HG02885 (cell line): ENCODE measurements at regions not wholly inside any gene's neighbourhood (a gene's known extent, or its start where the extent isn't known, plus 50 kb on each side); places are given as distances from the start of the nearest gene placed in this dataset.

Source experiments
- ATAC-seq: cut with Tn5 transposase; IDR thresholded peaks from one replicate; pipeline ENCODE4 v1.9.1; 2021; ENCODE audit warnings: mild to moderate bottlenecking; ENCODE audit not compliant: unreplicated experiment, poor library complexity

DNA sequence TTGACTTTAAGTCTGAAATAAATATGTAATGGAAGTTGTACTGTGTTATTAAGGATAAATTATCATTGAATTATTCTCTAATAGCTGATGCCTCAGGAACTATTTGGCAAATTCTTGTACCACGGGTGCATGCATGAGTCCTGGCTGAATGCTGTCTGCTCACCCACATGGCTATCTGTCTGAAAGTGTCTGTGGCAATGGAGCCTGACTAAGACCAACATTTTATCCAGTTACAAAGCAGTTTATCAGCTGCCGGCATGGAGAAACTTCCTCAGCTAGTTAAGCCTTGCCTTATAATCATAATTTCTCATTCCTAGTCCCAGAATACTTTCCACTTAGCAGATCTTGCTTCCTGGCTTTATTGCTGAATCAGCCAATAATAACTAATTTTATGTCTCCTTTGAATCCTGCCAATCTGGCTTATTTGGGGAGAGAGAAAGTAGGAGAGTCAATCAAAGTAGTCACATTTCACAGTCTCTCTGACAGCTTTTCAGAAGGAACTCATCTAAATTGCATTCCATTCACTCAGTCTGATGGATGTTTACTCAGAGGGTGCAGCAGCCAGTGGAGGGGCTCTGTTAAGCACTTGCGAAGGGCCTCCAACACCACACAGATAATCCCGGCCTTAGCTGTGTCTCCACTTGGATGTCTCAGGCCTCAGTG, 280.6 kb upstream of the CLEC14A start:
- ATAC-seq = no peak

DNA sequence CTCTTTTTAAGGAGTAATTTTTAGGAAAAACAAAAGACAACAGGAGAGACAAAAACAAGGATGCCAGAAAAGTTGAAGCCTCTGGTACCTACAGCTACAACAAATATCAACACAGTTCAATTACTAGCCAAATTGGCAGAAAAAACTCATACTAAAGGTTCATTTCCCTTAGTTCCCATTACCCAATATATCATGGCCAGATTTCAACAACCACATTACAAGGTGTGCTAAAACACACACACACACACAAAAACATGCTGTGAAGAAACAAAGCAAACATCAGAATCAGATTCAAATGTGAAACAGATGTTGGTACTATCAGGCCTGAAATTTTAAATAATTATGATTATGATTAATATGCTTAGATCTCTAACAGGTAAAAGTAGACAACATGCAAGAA, 272.7 kb upstream of the CLEC14A start:
- no peak for ATAC-seq

DNA sequence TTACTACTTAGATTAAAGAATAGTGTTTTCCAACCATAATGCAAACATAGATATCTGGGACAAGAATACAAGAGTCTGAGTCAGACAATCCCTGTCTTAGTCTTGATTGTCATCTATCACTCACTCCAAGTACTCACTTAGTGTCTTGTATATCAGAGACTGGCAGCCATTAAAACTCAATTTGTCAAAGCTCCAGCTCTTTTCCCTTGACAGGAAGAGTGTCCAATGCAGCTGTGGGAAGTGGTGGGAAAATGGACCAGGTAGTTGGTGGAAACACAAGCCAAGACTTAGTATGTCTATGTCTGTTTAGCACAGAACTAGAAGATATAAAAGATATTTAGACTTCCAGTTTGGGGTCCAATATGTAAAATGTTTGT, 271.6 kb upstream of the CLEC14A start:
- no peak for ATAC-seq

GRCh38 chr14:38526826-38527501, 271.1 kb upstream of the CLEC14A start:
- ATAC-seq = no peak

DNA sequence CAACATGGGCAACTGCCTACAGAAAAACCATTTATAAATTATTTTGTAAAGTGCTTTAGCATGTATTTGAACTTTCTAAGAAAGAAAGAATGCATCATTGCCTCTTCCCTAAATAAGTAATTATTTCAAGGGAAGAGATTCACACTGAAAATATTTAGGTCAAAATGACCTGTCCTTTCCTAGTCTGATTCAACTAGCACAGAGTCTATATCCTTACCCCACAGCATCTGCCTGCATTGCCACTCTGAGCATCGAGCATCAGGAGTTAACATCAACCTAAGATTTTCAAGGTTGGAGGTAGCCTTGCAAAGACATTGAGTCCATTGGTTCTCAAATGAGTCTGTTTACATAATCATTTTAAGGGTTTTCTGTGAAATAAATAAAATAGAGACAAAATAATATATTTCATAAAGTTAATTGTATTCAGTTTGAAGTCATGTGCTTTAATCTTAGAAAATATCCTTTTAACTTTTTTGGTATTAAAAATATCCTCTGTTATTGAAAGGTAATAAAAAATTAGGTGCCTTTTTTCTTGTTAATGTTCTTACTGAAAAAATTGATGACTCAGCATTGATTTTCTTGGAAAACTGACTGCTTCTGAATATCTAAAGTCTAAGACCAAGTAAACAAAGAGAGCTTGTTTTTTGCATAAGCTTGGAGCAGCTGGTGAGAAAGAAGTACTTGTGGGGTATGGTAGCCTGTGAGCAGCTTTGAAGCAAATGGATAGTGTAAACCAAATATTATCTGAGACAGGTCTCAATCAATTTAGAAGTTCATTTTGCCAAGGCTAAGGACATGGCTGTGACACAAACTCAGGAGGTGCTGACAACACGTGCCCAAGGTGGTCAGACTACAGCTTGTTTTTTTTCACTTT, 269.0 kb upstream of the CLEC14A start:
- ATAC-seq = no peak

- ATAC-seq = no peak
Measured at GRCh38 chr14:38522724-38523123, 266.8 kb upstream of the CLEC14A start.

DNA sequence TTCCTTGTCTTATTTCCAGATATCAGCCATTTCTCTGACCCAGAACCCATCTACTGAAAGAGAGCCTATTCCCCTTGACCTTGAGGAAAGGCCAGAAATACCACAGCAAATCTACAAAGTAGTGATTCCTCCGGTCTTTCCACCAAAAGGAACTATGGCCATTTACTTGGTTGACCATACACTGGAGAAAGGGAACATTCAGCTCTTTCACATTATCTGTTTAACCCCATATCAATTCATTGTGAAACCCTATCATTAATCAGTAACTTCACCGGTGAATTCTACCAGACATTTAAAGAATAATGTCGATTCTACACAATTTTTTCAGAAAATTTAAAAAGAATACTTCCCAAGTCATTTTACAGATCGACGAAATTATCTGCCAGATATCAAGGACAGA, 265.7 kb upstream of the CLEC14A start:
- no peak for ATAC-seq

DNA sequence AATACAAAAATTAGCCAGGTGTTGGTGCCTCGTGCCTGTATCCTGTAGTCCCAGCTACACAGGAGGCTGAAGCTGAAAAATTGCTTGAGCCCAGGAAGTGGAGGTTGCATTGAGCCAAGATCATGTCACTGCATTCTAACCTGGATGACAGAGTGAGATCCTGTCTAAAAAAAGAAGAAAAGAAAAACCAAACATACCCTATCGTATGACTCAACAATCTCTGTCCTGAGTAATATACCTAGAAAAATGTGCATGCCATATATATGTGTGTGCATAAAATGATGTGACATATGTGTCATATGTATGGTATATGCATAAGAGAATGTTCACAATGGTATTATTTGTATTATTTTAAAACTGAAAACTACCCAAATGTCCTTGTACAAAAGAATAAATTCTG, 261.5 kb upstream of the CLEC14A start:
- no peak for ATAC-seq

DNA sequence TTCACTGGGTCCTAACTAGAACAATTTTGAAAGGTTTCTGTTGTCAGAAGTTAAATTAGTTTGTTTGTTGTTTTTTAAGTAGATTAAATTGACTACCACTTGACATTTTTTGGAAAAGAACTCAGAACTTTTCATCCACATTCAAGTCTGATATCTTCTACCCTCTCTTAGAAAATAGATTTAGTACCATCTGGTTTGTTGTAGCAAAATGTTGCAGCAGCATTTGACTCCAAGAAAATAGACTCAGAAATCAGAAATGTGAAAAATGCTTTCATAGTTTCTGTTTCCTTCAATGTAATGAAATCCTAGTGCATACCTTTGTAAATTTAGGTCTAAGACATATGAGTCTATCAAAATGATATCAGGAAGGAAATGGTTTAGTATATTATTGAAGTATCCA, 256.3 kb upstream of the CLEC14A start:
- ATAC-seq = no peak

DNA sequence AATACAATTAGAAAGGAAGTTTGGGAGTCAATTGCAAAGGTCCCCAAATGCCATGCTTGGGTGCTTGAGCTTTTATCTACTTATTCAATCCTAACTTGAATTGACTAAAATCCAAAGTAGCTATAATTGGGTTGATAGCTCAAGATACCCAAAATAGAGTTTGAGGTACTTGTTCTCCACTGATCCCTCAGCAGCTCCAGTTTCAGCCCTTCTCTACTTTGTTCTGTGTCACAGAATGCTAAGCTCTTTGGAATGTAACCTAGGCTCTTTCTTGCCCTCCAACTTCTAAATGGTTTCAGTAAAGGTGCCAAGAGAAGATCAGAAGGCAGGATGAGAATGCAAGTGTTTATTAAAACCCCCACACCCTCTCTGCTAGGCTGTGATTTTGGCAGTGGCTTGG, 251.4 kb upstream of the CLEC14A start:
- ATAC-seq = no peak

DNA sequence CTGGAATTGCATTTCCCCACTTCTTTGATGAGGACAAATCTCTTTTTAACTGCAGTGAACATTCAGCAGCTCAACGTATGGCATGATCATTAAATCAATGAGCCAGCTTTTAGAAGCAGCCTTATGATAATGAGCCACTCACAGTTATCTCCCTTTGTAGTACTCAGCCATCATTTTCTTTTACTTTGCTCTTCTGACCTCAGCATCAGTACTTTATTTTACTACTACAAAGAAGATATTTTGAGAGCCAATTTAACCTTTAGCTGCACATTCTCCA, 250.0 kb upstream of the CLEC14A start:
- ATAC-seq = no peak

DNA sequence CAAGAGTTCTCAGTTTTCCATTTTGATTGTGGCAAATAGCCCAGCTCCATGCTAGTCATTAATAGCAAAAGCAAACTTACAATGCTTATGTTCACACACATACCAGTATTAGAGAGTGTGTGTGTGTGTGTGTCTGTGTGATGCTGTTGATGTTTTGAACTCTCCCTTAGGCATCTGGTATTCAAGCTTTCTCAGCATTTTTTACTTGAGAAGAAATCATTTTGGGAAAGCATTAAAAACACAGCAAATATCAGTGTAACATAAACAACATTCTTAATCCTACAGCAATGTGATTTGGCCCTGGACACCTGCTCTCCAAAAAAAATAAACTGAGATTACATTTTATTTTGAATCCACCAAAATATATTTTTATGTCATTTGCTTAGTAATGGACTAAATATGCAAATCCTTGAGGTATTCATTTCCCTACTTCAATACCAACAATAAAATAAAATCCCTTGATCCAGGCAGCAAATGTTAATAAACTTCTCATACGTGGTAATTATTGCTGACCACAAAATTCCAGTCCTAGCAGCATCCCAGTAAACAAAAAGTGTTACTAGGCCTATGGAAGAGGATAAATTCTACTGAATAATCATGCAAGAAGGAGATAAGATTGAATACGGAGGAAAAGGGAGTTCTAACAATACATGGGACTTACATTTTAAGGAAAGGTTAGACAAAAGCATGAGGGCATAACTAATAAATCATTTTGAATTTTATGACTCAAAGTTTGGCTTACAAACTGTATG, 249.5 kb upstream of the CLEC14A start:
- ATAC-seq = no peak

GRCh38 chr14:38504175-38504574, 248.3 kb upstream of the CLEC14A start:
- no peak for ATAC-seq

DNA sequence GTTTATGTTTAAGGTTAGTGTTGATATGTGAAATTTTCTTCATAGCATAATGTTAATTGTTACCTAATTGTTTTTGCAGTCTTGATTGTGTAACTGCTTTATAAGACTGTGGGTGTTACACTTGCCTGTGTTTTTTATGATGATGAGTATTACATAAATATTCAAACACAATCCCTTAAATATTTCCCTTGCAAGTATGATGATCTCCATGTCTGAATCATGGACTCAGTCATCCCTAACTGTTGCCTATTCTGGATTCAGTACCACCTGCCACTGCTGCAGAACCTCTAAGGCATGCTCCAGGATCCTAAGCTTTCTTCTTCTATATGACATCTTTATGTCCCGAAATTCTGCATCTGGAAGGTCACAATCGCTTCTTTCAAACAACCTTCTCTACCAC, 246.3 kb upstream of the CLEC14A start:
- no peak for ATAC-seq

- ATAC-seq = no peak
Measured at GRCh38 chr14:38500125-38500524, 244.2 kb upstream of the CLEC14A start.

DNA sequence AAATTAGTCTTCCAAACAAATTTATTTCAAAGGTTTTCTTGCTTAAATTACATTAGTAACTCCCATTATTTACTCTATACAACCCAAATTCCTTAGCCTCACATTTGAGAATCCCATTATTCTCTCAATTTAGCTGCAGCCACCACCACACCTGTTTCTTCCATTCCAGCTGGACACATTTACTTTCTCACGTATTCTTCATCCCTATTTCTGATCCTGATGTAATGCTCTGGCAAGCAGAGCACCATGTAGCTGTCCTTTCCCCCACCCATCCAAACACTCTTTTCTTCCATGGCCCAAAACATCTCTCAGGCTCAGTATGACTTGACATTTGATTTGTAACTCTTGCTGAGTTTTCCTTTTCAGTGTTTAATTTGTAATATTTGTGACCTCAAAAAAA, 240.2 kb upstream of the CLEC14A start:
- ATAC-seq = no peak

DNA sequence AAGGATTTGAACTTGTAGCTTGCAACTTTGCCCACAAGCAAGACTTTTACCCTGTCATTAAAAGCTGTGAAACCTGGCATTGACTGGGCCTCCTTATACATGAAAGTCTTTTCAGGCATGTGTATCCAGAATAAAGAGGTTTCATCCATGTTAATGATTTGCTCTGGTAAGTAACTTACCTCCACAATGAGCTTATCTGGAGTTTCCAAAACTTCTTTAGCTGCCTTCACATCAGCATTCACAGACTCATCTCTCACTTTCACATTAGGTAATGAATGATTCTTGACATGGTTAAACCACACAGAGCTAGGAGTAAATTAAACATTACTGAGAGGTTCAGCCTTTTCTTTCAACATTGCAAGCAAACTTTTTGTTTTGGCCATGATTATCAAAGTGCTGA, 234.4 kb upstream of the CLEC14A start:
- ATAC-seq = no peak

DNA sequence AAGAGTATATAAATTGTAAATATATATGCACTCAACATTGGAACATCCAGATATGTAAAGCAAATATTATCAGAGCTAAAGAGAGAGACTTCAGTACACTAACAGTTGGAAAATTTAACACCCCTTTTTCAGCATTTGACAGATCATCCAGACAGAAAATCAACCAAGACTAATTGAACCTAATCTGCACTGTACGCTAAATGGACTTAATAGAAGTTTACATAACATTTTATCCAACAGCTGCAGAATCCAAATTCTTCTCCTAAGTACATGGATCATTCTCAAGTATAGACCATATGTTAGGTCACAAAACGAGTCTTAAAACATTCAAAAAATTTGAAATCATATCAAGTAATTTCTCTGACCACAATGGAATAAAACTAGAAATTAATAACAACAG, 229.1 kb upstream of the CLEC14A start:
- ATAC-seq = no peak

DNA sequence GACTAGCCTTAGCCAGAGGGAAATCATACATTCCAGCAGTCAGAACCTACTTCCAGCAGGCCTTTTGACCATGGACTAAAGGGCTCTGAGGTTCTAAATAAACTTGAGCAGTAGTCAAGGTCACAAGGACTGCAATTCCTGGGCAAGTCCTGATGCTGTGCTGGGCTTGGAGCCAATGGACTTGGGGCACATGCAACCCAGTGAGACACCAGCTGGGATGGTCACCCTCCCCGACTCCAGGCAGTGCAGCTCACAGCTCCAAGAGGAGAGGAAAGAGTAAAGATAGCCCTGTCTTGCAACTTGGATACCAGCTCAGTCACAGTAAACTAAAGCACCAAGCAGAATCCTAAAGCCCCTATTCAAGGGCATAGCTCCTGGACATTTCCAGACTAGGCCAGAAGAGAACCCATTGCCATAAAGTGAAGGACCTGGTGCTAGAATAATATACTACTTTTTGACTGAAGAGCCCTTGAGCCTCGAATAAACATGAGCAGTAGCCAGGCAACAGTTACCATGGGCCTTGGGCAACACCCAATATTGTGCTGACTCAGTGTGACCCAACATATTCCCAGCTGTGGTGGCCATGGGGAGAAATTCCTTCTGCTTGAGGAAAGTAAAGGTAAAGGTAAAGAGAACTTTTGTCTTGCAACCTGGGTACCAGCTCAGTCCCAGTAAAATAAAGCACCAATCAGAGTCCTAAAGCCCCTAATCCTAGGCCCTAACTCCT, 226.2 kb upstream of the CLEC14A start:
- no peak for ATAC-seq

DNA sequence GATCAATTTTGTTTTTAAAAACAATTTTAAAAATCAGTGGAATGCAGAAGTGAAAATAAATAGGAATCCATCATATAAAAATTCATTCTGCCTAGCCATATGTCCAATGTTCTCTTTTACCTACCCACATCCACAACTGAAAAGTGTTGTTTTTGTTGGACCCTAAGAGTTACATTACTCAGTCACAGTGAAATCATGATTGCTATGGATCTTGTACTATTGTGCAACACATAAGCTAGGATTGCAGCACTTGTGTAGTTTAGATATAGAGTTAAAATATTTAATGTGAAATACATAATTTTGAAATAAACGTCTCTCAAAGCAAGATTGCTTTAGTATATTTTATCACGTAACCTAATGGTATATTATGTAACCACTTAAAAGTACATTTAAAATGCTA, 213.3 kb upstream of the CLEC14A start:
- ATAC-seq = no peak
